Liver (tissue), 3 donors: ENCODE measurements at regions not wholly inside any gene's neighbourhood (a gene's known extent, or its start where the extent isn't known, plus 50 kb on each side); places are given as distances from the start of the nearest gene placed in this dataset.

Experiments
- ATF3 ChIP-seq: IDR thresholded peaks from 2 replicates; pipeline ENCODE4 v1.6.1; 2016; ENCODE audit warnings: antibody characterized with exemption
- CTCF ChIP-seq: fragments of 150-350 bp; IDR thresholded peaks from 2 replicates; pipeline ENCODE4 v1.5.1; 2017; ENCODE audit warnings: improper control_type of control experiment, low read depth, low read length; ENCODE audit not compliant: missing input control
- FOXA1 ChIP-seq: IDR thresholded peaks from 2 replicates; pipeline ENCODE4 v1.6.1; 2016; ENCODE audit warnings: antibody characterized with exemption
- GABPA ChIP-seq, 2 donors: IDR thresholded peaks in 1 of 2; conservative IDR thresholded peaks in 1 of 2; 2 replicates each; pipeline ENCODE4 v1.6.1; 2016; ENCODE audit warnings: antibody characterized with exemption in 2 of 2, mild to moderate bottlenecking in 1 of 2, moderate library complexity in 1 of 2
- HNF4A ChIP-seq, 2 donors: conservative IDR thresholded peaks; 2 replicates each; pipeline ENCODE4 v1.6.1; 2016; ENCODE audit warnings: antibody characterized with exemption in 2 of 2, mild to moderate bottlenecking in 2 of 2
- HNF4G ChIP-seq: IDR thresholded peaks from 2 replicates; pipeline ENCODE4 v1.6.1; 2016; ENCODE audit warnings: antibody characterized with exemption
- JUND ChIP-seq, 2 donors: IDR thresholded peaks; 2 replicates each; pipeline ENCODE4 v1.6.1; 2016; ENCODE audit warnings: antibody characterized with exemption in 2 of 2
- RAD21 ChIP-seq, 2 donors: IDR thresholded peaks; 2 replicates each; pipeline ENCODE4 v1.6.1; 2016; ENCODE audit warnings: antibody characterized with exemption in 2 of 2, mild to moderate bottlenecking in 2 of 2
- TAF1 ChIP-seq: conservative IDR thresholded peaks from 2 replicates; pipeline ENCODE4 v1.6.1; 2016; ENCODE audit warnings: antibody characterized with exemption, mild to moderate bottlenecking
- YY1 ChIP-seq: IDR thresholded peaks from 2 replicates; pipeline ENCODE4 v1.6.1; 2016; ENCODE audit warnings: antibody characterized with exemption, mild to moderate bottlenecking
- TF ChIP-seq, protein P1 (sequence below): IDR thresholded peaks from 2 replicates; pipeline ENCODE4 v1.6.1; 2016; ENCODE audit warnings: antibody characterized with exemption, mild to moderate bottlenecking
- TF ChIP-seq, protein P2 (sequence below): IDR thresholded peaks from 2 replicates; pipeline ENCODE4 v1.6.1; 2016; ENCODE audit warnings: antibody characterized with exemption
- donor health status: healthy.
- donor health status: healthy.

DNA sequence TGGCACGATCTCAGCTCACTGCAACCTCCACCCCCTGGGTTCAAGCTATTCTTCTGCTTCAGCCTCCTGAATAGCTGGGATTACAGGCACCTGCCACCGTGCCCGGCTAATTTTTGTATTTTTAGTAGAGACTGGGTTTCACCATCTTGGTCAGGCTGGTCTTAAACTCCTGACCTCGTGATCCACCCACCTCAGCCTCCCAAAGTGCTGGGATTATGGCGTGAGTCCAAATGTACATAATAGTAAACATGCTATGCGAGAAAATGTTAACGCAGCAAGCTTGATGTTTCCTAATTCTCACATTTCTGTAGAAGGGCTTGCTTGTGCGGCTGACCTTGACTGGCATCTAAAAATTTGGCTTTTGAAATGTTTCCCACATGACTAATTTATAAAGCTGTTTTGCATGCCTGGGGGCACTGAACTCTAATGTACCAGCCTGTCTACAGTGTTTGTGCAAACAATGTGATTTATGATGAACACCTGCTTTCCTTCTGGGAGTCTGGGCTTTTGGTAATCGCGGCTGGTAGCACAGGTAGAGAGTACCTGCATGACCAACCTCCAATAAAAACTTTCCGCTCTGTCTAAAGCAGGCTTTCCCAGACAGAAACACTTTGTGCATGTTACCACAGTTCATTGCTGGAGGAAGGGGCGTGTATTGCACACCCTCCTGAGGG lies 216.8 kb downstream of the IL15 start:
- TF ChIP-seq CTCF (no peak), YY1 (peak; percentile 17), RAD21 (IDR thresholded peaks at IDR 0.05) (no peak), TAF1 (no peak), ATF3 (no peak), HNF4G (no peak), JUND (IDR thresholded peaks at IDR 0.05) (no peak), GABPA (IDR thresholded peaks at IDR 0.05 in 1 of 2, conservative IDR thresholded peaks at IDR 0.05 in 1 of 2) (no peak), HNF4A (conservative IDR thresholded peaks at IDR 0.05) (peak in 1 of 2 donors; percentile 5), FOXA1 (no peak)
- TF ChIP-seq, protein P1, sequence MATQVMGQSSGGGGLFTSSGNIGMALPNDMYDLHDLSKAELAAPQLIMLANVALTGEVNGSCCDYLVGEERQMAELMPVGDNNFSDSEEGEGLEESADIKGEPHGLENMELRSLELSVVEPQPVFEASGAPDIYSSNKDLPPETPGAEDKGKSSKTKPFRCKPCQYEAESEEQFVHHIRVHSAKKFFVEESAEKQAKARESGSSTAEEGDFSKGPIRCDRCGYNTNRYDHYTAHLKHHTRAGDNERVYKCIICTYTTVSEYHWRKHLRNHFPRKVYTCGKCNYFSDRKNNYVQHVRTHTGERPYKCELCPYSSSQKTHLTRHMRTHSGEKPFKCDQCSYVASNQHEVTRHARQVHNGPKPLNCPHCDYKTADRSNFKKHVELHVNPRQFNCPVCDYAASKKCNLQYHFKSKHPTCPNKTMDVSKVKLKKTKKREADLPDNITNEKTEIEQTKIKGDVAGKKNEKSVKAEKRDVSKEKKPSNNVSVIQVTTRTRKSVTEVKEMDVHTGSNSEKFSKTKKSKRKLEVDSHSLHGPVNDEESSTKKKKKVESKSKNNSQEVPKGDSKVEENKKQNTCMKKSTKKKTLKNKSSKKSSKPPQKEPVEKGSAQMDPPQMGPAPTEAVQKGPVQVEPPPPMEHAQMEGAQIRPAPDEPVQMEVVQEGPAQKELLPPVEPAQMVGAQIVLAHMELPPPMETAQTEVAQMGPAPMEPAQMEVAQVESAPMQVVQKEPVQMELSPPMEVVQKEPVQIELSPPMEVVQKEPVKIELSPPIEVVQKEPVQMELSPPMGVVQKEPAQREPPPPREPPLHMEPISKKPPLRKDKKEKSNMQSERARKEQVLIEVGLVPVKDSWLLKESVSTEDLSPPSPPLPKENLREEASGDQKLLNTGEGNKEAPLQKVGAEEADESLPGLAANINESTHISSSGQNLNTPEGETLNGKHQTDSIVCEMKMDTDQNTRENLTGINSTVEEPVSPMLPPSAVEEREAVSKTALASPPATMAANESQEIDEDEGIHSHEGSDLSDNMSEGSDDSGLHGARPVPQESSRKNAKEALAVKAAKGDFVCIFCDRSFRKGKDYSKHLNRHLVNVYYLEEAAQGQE: no peak
- TF ChIP-seq, protein P2, sequence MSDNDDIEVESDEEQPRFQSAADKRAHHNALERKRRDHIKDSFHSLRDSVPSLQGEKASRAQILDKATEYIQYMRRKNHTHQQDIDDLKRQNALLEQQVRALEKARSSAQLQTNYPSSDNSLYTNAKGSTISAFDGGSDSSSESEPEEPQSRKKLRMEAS: no peak
